HG03175 (cell line): ENCODE measurements at regions not wholly inside any gene's neighbourhood (a gene's known extent, or its start where the extent isn't known, plus 50 kb on each side); places are given as distances from the start of the nearest gene placed in this dataset.

Experiments used
- ATAC-seq: cut with Tn5 transposase; IDR thresholded peaks from one replicate; pipeline ENCODE4 v1.9.1; 2021; ENCODE audit warnings: mild to moderate bottlenecking, moderate library complexity; ENCODE audit not compliant: unreplicated experiment

GRCh38 chr1:4978660-4979390 lies 324.4 kb downstream of the AJAP1 start:
- ATAC-seq = no peak

GRCh38 chr1:4977701-4978100 lies 323.3 kb downstream of the AJAP1 start:
- no peak for ATAC-seq

GRCh38 chr1:4976859-4977440 lies 322.5 kb downstream of the AJAP1 start:
- no peak for ATAC-seq

- ATAC-seq = no peak
These were observed 321.4 kb downstream of the AJAP1 start for GRCh38 chr1:4975856-4976255.

GRCh38 chr1:4974981-4975685 lies 320.7 kb downstream of the AJAP1 start:
- no peak for ATAC-seq

GRCh38 chr1:4973341-4973740 lies 318.9 kb downstream of the AJAP1 start:
- no peak for ATAC-seq

- no peak for ATAC-seq
These were observed 318.4 kb downstream of the AJAP1 start for GRCh38 chr1:4972761-4973320.

- no peak for ATAC-seq
These were observed 317.3 kb downstream of the AJAP1 start for GRCh38 chr1:4971666-4972065.

- no peak for ATAC-seq
These were observed 316.1 kb downstream of the AJAP1 start for GRCh38 chr1:4970532-4970931.

- no peak for ATAC-seq
These were observed 315.2 kb downstream of the AJAP1 start for GRCh38 chr1:4969556-4970129.

- ATAC-seq = no peak
These were observed 311.1 kb downstream of the AJAP1 start for GRCh38 chr1:4965346-4966075.

- ATAC-seq = no peak
These were observed 310.4 kb downstream of the AJAP1 start for GRCh38 chr1:4964634-4965345.

GRCh38 chr1:4963251-4963650 lies 308.8 kb downstream of the AJAP1 start:
- ATAC-seq = no peak

- no peak for ATAC-seq
These were observed 308.4 kb downstream of the AJAP1 start for GRCh38 chr1:4962836-4963235.

GRCh38 chr1:4961935-4962645 lies 307.7 kb downstream of the AJAP1 start:
- ATAC-seq = no peak

GRCh38 chr1:4960782-4961475 lies 306.5 kb downstream of the AJAP1 start:
- no peak for ATAC-seq

- no peak for ATAC-seq
These were observed 305.9 kb downstream of the AJAP1 start for GRCh38 chr1:4960336-4960735.

GRCh38 chr1:4959216-4959615 lies 304.8 kb downstream of the AJAP1 start:
- no peak for ATAC-seq

GRCh38 chr1:4957027-4957426 lies 302.6 kb downstream of the AJAP1 start:
- ATAC-seq = no peak
